ENCODE measurements at regions not wholly inside any gene's neighbourhood (a gene's known extent, or its start where the extent isn't known, plus 50 kb on each side); places are given as distances from the start of the nearest gene placed in this dataset.

DNA sequence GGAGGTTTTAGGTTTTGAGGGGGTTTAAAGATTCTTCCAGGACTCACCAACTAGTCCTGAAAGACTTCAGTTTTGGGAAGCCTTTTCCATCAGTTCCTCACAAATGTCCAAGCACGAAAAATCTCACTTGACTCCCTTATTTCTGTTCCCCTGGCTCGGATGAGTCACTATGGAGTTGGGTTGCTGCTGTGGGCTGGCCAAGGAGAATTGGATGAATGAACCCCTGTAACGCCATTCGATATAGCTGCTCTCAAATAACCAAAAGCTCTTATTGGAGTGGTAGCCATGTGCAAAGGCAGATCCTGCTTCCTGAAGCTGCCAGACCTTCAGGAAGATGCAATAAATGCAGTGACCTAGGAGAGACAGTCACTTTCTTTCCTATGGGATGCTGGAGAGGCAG, 417.0 kb downstream of the ZNF521 start:
- H3K4me1 ChIP-seq = no peaks in the 10 kb centered on the region
- no peak overlapping the region for H3K4me2 ChIP-seq
- TF ChIP-seq USF2 (IDR thresholded peaks at IDR 0.05) (no peak), POLR2AphosphoS2 (conservative IDR thresholded peaks at IDR 0.05; ENCODE audit: low read length) (no peak), JUN (IDR thresholded peaks at IDR 0.05) (no peak)
- ATAC-seq (no peak), FAIRE-seq (no peak), DNase-seq (ENCODE audit: low read depth in 1 of 2, low spot score in 1 of 2) (no peak)
- no peak overlapping the region for H3K27ac ChIP-seq
- ChIA-PET CTCF (no interaction called here), POLR2A (no interaction called here)
- 24% methylated on average over 4 of the region's 4 CpGs for WGBS (ENCODE audit: missing lambda C conversion rate)
- no peak overlapping the region for H3K4me3 ChIP-seq
- H3K9me3 ChIP-seq = no peaks in the 10 kb centered on the region

GRCh38 chr18:24935896-24936295, 416.1 kb downstream of the ZNF521 start:
- no peak for FAIRE-seq
- WGBS (ENCODE audit: missing lambda C conversion rate) = 0% methylated on average over 1 of the region's 1 CpG
- POLR2A ChIA-PET = no interaction called here

More at GRCh38 chr18:24935896-24936295, 416.1 kb downstream of the ZNF521 start:
- H3K9me3 ChIP-seq = no peaks in the 10 kb centered on the region
- H3K4me3 ChIP-seq = no peak overlapping the region
- H3K27ac ChIP-seq = no peak overlapping the region
- DNase-seq (ENCODE audit: low read depth in 1 of 2, low spot score in 1 of 2) = no peak
- H3K4me1 ChIP-seq = no peaks in the 10 kb centered on the region
- no peak for TF ChIP-seq HOXA7 (CRISPR knock-in tag; IDR thresholded peaks at IDR 0.05)
- TF ChIP-seq HDAC2 (IDR thresholded peaks at IDR 0.05) = no peak
- no peak for TF ChIP-seq ZC3H11A (IDR thresholded peaks at IDR 0.05)
- TF ChIP-seq POLR2AphosphoS2 (conservative IDR thresholded peaks at IDR 0.05; ENCODE audit: low read length) = no peak
- TF ChIP-seq, protein P1, sequence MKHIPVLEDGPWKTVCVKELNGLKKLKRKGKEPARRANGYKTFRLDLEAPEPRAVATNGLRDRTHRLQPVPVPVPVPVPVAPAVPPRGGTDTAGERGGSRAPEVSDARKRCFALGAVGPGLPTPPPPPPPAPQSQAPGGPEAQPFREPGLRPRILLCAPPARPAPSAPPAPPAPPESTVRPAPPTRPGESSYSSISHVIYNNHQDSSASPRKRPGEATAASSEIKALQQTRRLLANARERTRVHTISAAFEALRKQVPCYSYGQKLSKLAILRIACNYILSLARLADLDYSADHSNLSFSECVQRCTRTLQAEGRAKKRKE (CRISPR knock-in tag; IDR thresholded peaks at IDR 0.05; ENCODE audit: low read depth) = no peak
- TF ChIP-seq BHLHE40 (IDR thresholded peaks at IDR 0.05; ENCODE audit: low read depth, low read length) = no peak
- TF ChIP-seq EHF (CRISPR knock-in tag; IDR thresholded peaks at IDR 0.05) = no peak
- no peak for TF ChIP-seq CBX8 (IDR thresholded peaks at IDR 0.05)
- no peak for TF ChIP-seq RARB (CRISPR knock-in tag; IDR thresholded peaks at IDR 0.05)
- TF ChIP-seq PBX3 (IDR thresholded peaks at IDR 0.05) = no peak
- TF ChIP-seq, protein P2, sequence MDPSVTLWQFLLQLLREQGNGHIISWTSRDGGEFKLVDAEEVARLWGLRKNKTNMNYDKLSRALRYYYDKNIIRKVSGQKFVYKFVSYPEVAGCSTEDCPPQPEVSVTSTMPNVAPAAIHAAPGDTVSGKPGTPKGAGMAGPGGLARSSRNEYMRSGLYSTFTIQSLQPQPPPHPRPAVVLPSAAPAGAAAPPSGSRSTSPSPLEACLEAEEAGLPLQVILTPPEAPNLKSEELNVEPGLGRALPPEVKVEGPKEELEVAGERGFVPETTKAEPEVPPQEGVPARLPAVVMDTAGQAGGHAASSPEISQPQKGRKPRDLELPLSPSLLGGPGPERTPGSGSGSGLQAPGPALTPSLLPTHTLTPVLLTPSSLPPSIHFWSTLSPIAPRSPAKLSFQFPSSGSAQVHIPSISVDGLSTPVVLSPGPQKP (IDR thresholded peaks at IDR 0.05; ENCODE audit: low read depth, low read length) = no peak
- TF ChIP-seq MAX (IDR thresholded peaks at IDR 0.05) = no peak
- no peak for TF ChIP-seq SREBF2 (IDR thresholded peaks at IDR 0.05)
- no peak for TF ChIP-seq REST (IDR thresholded peaks at IDR 0.05)
- TF ChIP-seq JUNB (IDR thresholded peaks at IDR 0.05) = no peak
- TF ChIP-seq E2F6 (IDR thresholded peaks at IDR 0.05; ENCODE audit: borderline replicate concordance, low read depth) = no peak
- TF ChIP-seq, protein P3, sequence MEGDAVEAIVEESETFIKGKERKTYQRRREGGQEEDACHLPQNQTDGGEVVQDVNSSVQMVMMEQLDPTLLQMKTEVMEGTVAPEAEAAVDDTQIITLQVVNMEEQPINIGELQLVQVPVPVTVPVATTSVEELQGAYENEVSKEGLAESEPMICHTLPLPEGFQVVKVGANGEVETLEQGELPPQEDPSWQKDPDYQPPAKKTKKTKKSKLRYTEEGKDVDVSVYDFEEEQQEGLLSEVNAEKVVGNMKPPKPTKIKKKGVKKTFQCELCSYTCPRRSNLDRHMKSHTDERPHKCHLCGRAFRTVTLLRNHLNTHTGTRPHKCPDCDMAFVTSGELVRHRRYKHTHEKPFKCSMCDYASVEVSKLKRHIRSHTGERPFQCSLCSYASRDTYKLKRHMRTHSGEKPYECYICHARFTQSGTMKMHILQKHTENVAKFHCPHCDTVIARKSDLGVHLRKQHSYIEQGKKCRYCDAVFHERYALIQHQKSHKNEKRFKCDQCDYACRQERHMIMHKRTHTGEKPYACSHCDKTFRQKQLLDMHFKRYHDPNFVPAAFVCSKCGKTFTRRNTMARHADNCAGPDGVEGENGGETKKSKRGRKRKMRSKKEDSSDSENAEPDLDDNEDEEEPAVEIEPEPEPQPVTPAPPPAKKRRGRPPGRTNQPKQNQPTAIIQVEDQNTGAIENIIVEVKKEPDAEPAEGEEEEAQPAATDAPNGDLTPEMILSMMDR (IDR thresholded peaks at IDR 0.05) = no peak
- no peak for TF ChIP-seq PHF8 (IDR thresholded peaks at IDR 0.05; ENCODE audit: borderline replicate concordance, low read depth)
- TF ChIP-seq HOXB13 (CRISPR knock-in tag; IDR thresholded peaks at IDR 0.05; ENCODE audit: low read depth) = no peak
- no peak for TF ChIP-seq GATA3 (IDR thresholded peaks at IDR 0.05; ENCODE audit: borderline replicate concordance)
- ATAC-seq = no peak
- H3K4me2 ChIP-seq = no peak overlapping the region
- CTCF ChIA-PET = no interaction called here

Measured in A549 (cell line).